ENCODE measurements at regions not wholly inside any gene's neighbourhood (a gene's known extent, or its start where the extent isn't known, plus 50 kb on each side); places are given as distances from the start of the nearest gene placed in this dataset.

- no peak overlapping the region for H3K4me3 ChIP-seq (ENCODE audit: low read depth in 1 of 2, low read length in 2 of 2)
- H2AFZ ChIP-seq (ENCODE audit: low read depth, low read length): no peak overlapping the region
- H3K9ac ChIP-seq (ENCODE audit: low read depth, low read length): no peak overlapping the region
These were observed 171.1 kb downstream of the PDGFRA start for GRCh38 chr4:54400188-54400587.

GRCh38 chr4:54400802-54401201, 171.7 kb downstream of the PDGFRA start:
- H3K27ac ChIP-seq (ENCODE audit: low read length): no peak overlapping the region
- TF ChIP-seq EZH2 (IDR thresholded peaks at IDR 0.05; ENCODE audit: borderline replicate concordance, low read depth, low read length, severe bottlenecking): no peak
- no peak for TF ChIP-seq CTCF (IDR thresholded peaks at IDR 0.05; ENCODE audit: borderline replicate concordance, extremely low read depth, low read length, poor library complexity, severe bottlenecking)
- ATAC-seq (ENCODE audit: insufficient read depth, low read depth) (no peak), DNase-seq (no peak)
- no peaks in the 10 kb centered on the region for H3K36me3 ChIP-seq (ENCODE audit: insufficient read depth, low read length)
- no peaks in the 10 kb centered on the region for H4K20me1 ChIP-seq (ENCODE audit: insufficient read depth, low read length)
- no peaks in the 10 kb centered on the region for H3K4me1 ChIP-seq (ENCODE audit: insufficient read depth, low read length)
- no peak overlapping the region for H3K4me2 ChIP-seq (ENCODE audit: insufficient read depth, low read length)
- H3K9ac ChIP-seq (ENCODE audit: low read depth, low read length): no peak overlapping the region
- no peaks in the 10 kb centered on the region for H3K9me3 ChIP-seq (ENCODE audit: insufficient read depth, low read length, severe bottlenecking)
- no peaks in the 10 kb centered on the region for H3K79me2 ChIP-seq (ENCODE audit: insufficient read depth, low read length)
- H3K4me3 ChIP-seq (ENCODE audit: low read depth in 1 of 2, low read length in 2 of 2): no peak overlapping the region
- H2AFZ ChIP-seq (ENCODE audit: low read depth, low read length): no peak overlapping the region
- H3K27me3 ChIP-seq (ENCODE audit: insufficient read depth, low read length, poor library complexity): no peaks in the 10 kb centered on the region

More at GRCh38 chr4:54400188-54400587, 171.1 kb downstream of the PDGFRA start:
- Histone ChIP-seq H3K4me2 (ENCODE audit: insufficient read depth, low read length) (no peak overlapping the region), H3K9me3 (ENCODE audit: insufficient read depth, low read length, severe bottlenecking) (no peaks in the 10 kb centered on the region), H3K27ac (ENCODE audit: low read length) (no peak overlapping the region), H3K27me3 (ENCODE audit: insufficient read depth, low read length, poor library complexity) (no peaks in the 10 kb centered on the region), H3K79me2 (ENCODE audit: insufficient read depth, low read length) (no peaks in the 10 kb centered on the region), H3K36me3 (ENCODE audit: insufficient read depth, low read length) (no peaks in the 10 kb centered on the region), H3K4me1 (ENCODE audit: insufficient read depth, low read length) (no peaks in the 10 kb centered on the region), H4K20me1 (ENCODE audit: insufficient read depth, low read length) (no peaks in the 10 kb centered on the region)
- TF ChIP-seq EZH2 (IDR thresholded peaks at IDR 0.05; ENCODE audit: borderline replicate concordance, low read depth, low read length, severe bottlenecking): no peak
- no peak for TF ChIP-seq CTCF (IDR thresholded peaks at IDR 0.05; ENCODE audit: borderline replicate concordance, extremely low read depth, low read length, poor library complexity, severe bottlenecking)
- DNase-seq: no peak
- no peak for ATAC-seq (ENCODE audit: insufficient read depth, low read depth)

- H4K20me1 ChIP-seq (ENCODE audit: insufficient read depth, low read length): no peaks in the 10 kb centered on the region
- no peaks in the 10 kb centered on the region for H3K4me1 ChIP-seq (ENCODE audit: insufficient read depth, low read length)
- no peaks in the 10 kb centered on the region for H3K9me3 ChIP-seq (ENCODE audit: insufficient read depth, low read length, severe bottlenecking)
- H3K36me3 ChIP-seq (ENCODE audit: insufficient read depth, low read length): no peaks in the 10 kb centered on the region
- TF ChIP-seq CTCF (IDR thresholded peaks at IDR 0.05; ENCODE audit: borderline replicate concordance, extremely low read depth, low read length, poor library complexity, severe bottlenecking) (no peak), EZH2 (IDR thresholded peaks at IDR 0.05; ENCODE audit: borderline replicate concordance, low read depth, low read length, severe bottlenecking) (no peak)
- no peak overlapping the region for H2AFZ ChIP-seq (ENCODE audit: low read depth, low read length)
- H3K27ac ChIP-seq (ENCODE audit: low read length): no peak overlapping the region
- H3K79me2 ChIP-seq (ENCODE audit: insufficient read depth, low read length): no peaks in the 10 kb centered on the region
- ATAC-seq (ENCODE audit: insufficient read depth, low read depth) (no peak), DNase-seq (no peak)
- H3K27me3 ChIP-seq (ENCODE audit: insufficient read depth, low read length, poor library complexity): no peaks in the 10 kb centered on the region
- H3K4me2 ChIP-seq (ENCODE audit: insufficient read depth, low read length): no peak overlapping the region
- no peak overlapping the region for H3K4me3 ChIP-seq (ENCODE audit: low read depth in 1 of 2, low read length in 2 of 2)
- H3K9ac ChIP-seq (ENCODE audit: low read depth, low read length): no peak overlapping the region
These were observed 173.9 kb downstream of the PDGFRA start for GRCh38 chr4:54402880-54403480.
